ENCODE measurements at regions not wholly inside any gene's neighbourhood (a gene's known extent, or its start where the extent isn't known, plus 50 kb on each side); places are given as distances from the start of the nearest gene placed in this dataset.

- TF ChIP-seq CTCF (IDR thresholded peaks at IDR 0.05; ENCODE audit: insufficient read depth, low read length), result peak; percentile 8
- TF ChIP-seq GABPA (IDR thresholded peaks at IDR 0.05; ENCODE audit: low read depth), result no peak
- no peak for TF ChIP-seq REST (IDR thresholded peaks at IDR 0.05; ENCODE audit: insufficient replicate concordance, low read depth)
These were observed 73.9 kb upstream of the VTCN1 start for GRCh38 chr1:117284399-117285215.

Data from HL-60 (cell line).